ENCODE measurements at regions not wholly inside any gene's neighbourhood (a gene's known extent, or its start where the extent isn't known, plus 50 kb on each side); places are given as distances from the start of the nearest gene placed in this dataset.

DNA sequence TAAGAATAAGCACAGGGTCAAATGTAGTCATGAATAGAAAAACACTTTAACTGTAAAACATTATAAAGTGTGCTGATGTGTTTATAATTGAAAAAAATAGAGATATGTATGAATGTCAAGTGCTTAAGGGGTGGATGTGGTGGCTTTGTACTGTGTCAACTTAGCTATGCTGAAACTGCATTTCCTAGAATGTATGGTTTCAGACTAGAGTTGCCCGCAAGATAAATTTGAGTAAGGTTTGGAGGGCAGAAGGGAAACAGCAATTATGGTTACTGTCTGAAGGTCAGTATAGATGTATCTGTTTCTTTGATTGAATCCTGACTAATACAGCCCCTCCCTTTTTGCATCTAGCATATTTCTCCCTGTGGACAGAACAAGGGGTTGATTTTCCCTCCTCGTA, 288.1 kb upstream of the MOCS1 start:
- Histone ChIP-seq H3K9ac (ENCODE audit: insufficient read depth in 1 of 2, low read length in 2 of 2) (no peak overlapping the region), H3K4me3 (no peak overlapping the region), H3K9me3 (ENCODE audit: control insufficient read depth in 4 of 4, insufficient read depth in 3 of 4, low read length in 3 of 4) (no peaks in the 10 kb centered on the region), H3K27ac (ENCODE audit: low read depth in 1 of 2, low read length in 1 of 2) (no peak overlapping the region), H3K4me1 (ENCODE audit: control insufficient read depth in 5 of 5, insufficient read depth in 5 of 5, low read length in 5 of 5) (no peaks in the 10 kb centered on the region), H3K27me3 (ENCODE audit: control insufficient read depth in 3 of 3, insufficient read depth in 3 of 3, low read length in 2 of 3) (no peaks in the 10 kb centered on the region), H3K36me3 (ENCODE audit: control insufficient read depth in 4 of 4, insufficient read depth in 4 of 4, low read length in 4 of 4) (no peaks in the 10 kb centered on the region)
- ATAC-seq (ENCODE audit: insufficient read depth, low FRiP score), result no peak
- 87 to 94% methylated on average over 2 of the region's 2 CpGs for WGBS, 2 donors
- no peak for DNase-seq
- TF ChIP-seq, protein P1, sequence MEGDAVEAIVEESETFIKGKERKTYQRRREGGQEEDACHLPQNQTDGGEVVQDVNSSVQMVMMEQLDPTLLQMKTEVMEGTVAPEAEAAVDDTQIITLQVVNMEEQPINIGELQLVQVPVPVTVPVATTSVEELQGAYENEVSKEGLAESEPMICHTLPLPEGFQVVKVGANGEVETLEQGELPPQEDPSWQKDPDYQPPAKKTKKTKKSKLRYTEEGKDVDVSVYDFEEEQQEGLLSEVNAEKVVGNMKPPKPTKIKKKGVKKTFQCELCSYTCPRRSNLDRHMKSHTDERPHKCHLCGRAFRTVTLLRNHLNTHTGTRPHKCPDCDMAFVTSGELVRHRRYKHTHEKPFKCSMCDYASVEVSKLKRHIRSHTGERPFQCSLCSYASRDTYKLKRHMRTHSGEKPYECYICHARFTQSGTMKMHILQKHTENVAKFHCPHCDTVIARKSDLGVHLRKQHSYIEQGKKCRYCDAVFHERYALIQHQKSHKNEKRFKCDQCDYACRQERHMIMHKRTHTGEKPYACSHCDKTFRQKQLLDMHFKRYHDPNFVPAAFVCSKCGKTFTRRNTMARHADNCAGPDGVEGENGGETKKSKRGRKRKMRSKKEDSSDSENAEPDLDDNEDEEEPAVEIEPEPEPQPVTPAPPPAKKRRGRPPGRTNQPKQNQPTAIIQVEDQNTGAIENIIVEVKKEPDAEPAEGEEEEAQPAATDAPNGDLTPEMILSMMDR (IDR thresholded peaks at IDR 0.05; ENCODE audit: control extremely low read depth, extremely low read depth), result no peak

DNA sequence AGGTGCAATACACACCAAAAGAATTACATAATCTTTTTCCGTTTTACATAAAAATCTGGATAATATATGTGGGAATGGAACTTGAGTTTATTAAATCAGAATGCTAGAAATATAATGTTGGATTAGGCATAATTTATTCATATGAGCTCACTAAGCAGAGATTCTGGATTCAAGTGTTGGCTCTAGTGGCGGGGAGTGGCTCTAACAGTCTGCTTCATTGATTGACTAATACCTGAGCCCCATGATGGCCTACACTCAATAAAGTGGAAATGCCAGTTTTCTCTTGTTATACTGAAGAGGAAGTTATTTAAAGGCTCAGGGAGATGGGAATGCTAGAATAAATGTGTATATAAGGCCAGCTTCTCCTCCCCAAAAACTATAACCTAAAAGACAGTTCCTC, 285.5 kb upstream of the MOCS1 start:
- Histone ChIP-seq H3K4me3 (no peak overlapping the region), H3K36me3 (ENCODE audit: control insufficient read depth in 4 of 4, insufficient read depth in 4 of 4, low read length in 4 of 4) (no peaks in the 10 kb centered on the region), H3K9ac (ENCODE audit: insufficient read depth in 1 of 2, low read length in 2 of 2) (no peak overlapping the region), H3K27me3 (ENCODE audit: control insufficient read depth in 3 of 3, insufficient read depth in 3 of 3, low read length in 2 of 3) (peaks cover 0 to 2% (median 0%) of the 10 kb centered on the region in 3 donors), H3K9me3 (ENCODE audit: control insufficient read depth in 4 of 4, insufficient read depth in 3 of 4, low read length in 3 of 4) (no peaks in the 10 kb centered on the region), H3K4me1 (ENCODE audit: control insufficient read depth in 5 of 5, insufficient read depth in 5 of 5, low read length in 5 of 5) (no peaks in the 10 kb centered on the region), H3K27ac (ENCODE audit: low read depth in 1 of 2, low read length in 1 of 2) (no peak overlapping the region)
- 79 to 92% methylated on average over 2 of the region's 2 CpGs for WGBS, 2 donors
- no peak for DNase-seq
- TF ChIP-seq, protein P1 (IDR thresholded peaks at IDR 0.05; ENCODE audit: control extremely low read depth, extremely low read depth), result no peak
- no peak for ATAC-seq (ENCODE audit: insufficient read depth, low FRiP score)

GRCh38 chr6:40210628-40211056, 276.4 kb upstream of the MOCS1 start:
- H3K36me3 ChIP-seq (ENCODE audit: control insufficient read depth in 4 of 4, insufficient read depth in 4 of 4, low read length in 4 of 4), result no peaks in the 10 kb centered on the region
- DNase-seq (no peak), ATAC-seq (ENCODE audit: insufficient read depth, low FRiP score) (no peak)
- H3K4me1 ChIP-seq (ENCODE audit: control insufficient read depth in 5 of 5, insufficient read depth in 5 of 5, low read length in 5 of 5), result no peaks in the 10 kb centered on the region
- H3K9me3 ChIP-seq (ENCODE audit: control insufficient read depth in 4 of 4, insufficient read depth in 3 of 4, low read length in 3 of 4), result peaks cover 0 to 9% (median under 1%) of the 10 kb centered on the region in 4 donors
- WGBS, 2 donors, result 6 to 9% methylated on average over 1 of the region's 1 CpG
- no peak overlapping the region for H3K9ac ChIP-seq (ENCODE audit: insufficient read depth in 1 of 2, low read length in 2 of 2)
- H3K4me3 ChIP-seq, result no peak overlapping the region
- H3K27me3 ChIP-seq (ENCODE audit: control insufficient read depth in 3 of 3, insufficient read depth in 3 of 3, low read length in 2 of 3), result peaks cover 0 to 2% (median 0%) of the 10 kb centered on the region in 3 donors
- no peak overlapping the region for H3K27ac ChIP-seq (ENCODE audit: low read depth in 1 of 2, low read length in 1 of 2)
- TF ChIP-seq, protein P1 (IDR thresholded peaks at IDR 0.05; ENCODE audit: control extremely low read depth, extremely low read depth), result no peak

DNA sequence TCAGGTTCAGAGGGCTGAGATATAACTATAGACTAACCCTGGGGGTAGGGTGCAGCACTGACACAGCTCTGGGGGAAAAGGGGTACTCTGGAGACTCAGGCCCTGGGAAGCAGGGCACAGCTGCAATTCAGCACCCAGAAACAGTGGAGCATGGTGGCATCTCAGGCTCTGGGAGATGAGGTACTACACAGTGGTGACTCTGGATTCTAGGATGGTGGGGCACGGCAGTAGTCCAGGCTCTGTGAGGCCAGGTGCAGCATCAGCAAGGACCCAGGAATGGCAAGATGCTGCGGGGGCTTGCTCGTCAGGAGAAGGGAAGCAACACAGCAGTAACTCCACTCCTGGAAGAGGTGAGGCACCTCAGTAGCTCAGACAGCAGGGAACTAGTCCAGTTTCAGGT, 271.5 kb upstream of the MOCS1 start:
- TF ChIP-seq, protein P1 (IDR thresholded peaks at IDR 0.05; ENCODE audit: control extremely low read depth, extremely low read depth), result no peak
- WGBS, 2 donors, result 71 to 93% methylated on average over 3 of the region's 3 CpGs
- no peak overlapping the region for H3K27ac ChIP-seq (ENCODE audit: low read depth in 1 of 2, low read length in 1 of 2)
- no peak overlapping the region for H3K4me3 ChIP-seq
- DNase-seq (no peak), ATAC-seq (ENCODE audit: insufficient read depth, low FRiP score) (no peak)
- no peaks in the 10 kb centered on the region for H3K4me1 ChIP-seq (ENCODE audit: control insufficient read depth in 5 of 5, insufficient read depth in 5 of 5, low read length in 5 of 5)
- H3K36me3 ChIP-seq (ENCODE audit: control insufficient read depth in 4 of 4, insufficient read depth in 4 of 4, low read length in 4 of 4), result no peaks in the 10 kb centered on the region
- peaks cover 0 to 17% (median 5%) of the 10 kb centered on the region in 4 donors for H3K9me3 ChIP-seq (ENCODE audit: control insufficient read depth in 4 of 4, insufficient read depth in 3 of 4, low read length in 3 of 4)
- no peaks in the 10 kb centered on the region for H3K27me3 ChIP-seq (ENCODE audit: control insufficient read depth in 3 of 3, insufficient read depth in 3 of 3, low read length in 2 of 3)
- H3K9ac ChIP-seq (ENCODE audit: insufficient read depth in 1 of 2, low read length in 2 of 2), result no peak overlapping the region
